Karpas-422 (cell line): ENCODE measurements at regions not wholly inside any gene's neighbourhood (a gene's known extent, or its start where the extent isn't known, plus 50 kb on each side); places are given as distances from the start of the nearest gene placed in this dataset.

Experiments used
- DNase-seq: peaks from one replicate; pipeline ENCODE4 v3.0.0-alpha.2; 2015
- H2AFZ ChIP-seq: fragments of 200-600 bp; sonication (generic); 2 replicates; pipeline ENCODE4 v1.6.1; 2014; ENCODE audit warnings: antibody characterized with exemption, low read length, mixed read lengths
- H3K27ac ChIP-seq: fragments of 200-600 bp; sonication (generic); 2 replicates; pipeline ENCODE4 v1.5.1; 2014; ENCODE audit warnings: mild to moderate bottlenecking, low read length, moderate library complexity
- H3K27me3 ChIP-seq: fragments of 200-600 bp; sonication (generic); 2 replicates; pipeline ENCODE4 v1.6.1; 2014; ENCODE audit warnings: low read length, mixed read lengths
- H3K36me3 ChIP-seq: fragments of 200-600 bp; sonication (generic); 2 replicates; pipeline ENCODE4 v1.6.1; 2014; ENCODE audit warnings: low read length, mixed read lengths; ENCODE audit not compliant: insufficient read depth
- H3K4me1 ChIP-seq: fragments of 200-600 bp; sonication (generic); 2 replicates; pipeline ENCODE4 v1.6.1; 2014; ENCODE audit warnings: mild to moderate bottlenecking, low read length, mixed read lengths
- H3K4me2 ChIP-seq: fragments of 200-600 bp; sonication (generic); 2 replicates; pipeline ENCODE4 v1.6.1; 2014; ENCODE audit warnings: low read length, low read depth, mild to moderate bottlenecking; ENCODE audit not compliant: poor library complexity, severe bottlenecking
- H3K4me3 ChIP-seq: fragments of 200-600 bp; sonication (generic); 2 replicates; pipeline ENCODE4 v1.5.1; 2014; ENCODE audit warnings: mild to moderate bottlenecking, antibody characterized with exemption, low read length, mixed read lengths
- H3K79me2 ChIP-seq: fragments of 200-600 bp; sonication (generic); 2 replicates; pipeline ENCODE4 v1.6.1; 2014; ENCODE audit warnings: mild to moderate bottlenecking, low read length, mixed read lengths
- H3K9ac ChIP-seq: fragments of 200-600 bp; sonication (generic); 2 replicates; pipeline ENCODE4 v1.6.0; 2014; ENCODE audit warnings: low read length
- H3K9me2 ChIP-seq: fragments of 200-600 bp; sonication (generic), shearing (Covaris generic); replicated peaks from 2 replicates; pipeline ENCODE4 v1.6.0; 2014; ENCODE audit warnings: mild to moderate bottlenecking, low read length, moderate library complexity; ENCODE audit not compliant: insufficient read depth
- H3K9me3 ChIP-seq: fragments of 300-700, 200-600 bp; sonication (generic); 2 replicates; pipeline ENCODE4 v1.6.1; 2014; ENCODE audit warnings: low read length, mixed read lengths
- H4K20me1 ChIP-seq: fragments of 200-600 bp; sonication (generic); 2 replicates; pipeline ENCODE4 v1.6.1; 2014; ENCODE audit warnings: mild to moderate bottlenecking, antibody characterized with exemption, low read length, low read depth; ENCODE audit not compliant: insufficient read depth

GRCh38 chr11:12618743-12619540 is 55.3 kb upstream of the TEAD1 start:
- Histone ChIP-seq H3K9me2 (no peaks in the 10 kb centered on the region), H3K9ac (no peak overlapping the region), H2AFZ (no peak overlapping the region), H3K9me3 (peaks cover 6% of the 10 kb centered on the region; the same call in 1 of the 2 replicates), H3K4me1 (no peaks in the 10 kb centered on the region), H3K79me2 (no peaks in the 10 kb centered on the region), H3K4me2 (no peak overlapping the region), H3K36me3 (no peaks in the 10 kb centered on the region), H4K20me1 (no peaks in the 10 kb centered on the region), H3K27ac (no peak overlapping the region), H3K27me3 (no peaks in the 10 kb centered on the region), H3K4me3 (no peak overlapping the region)
- no peak for DNase-seq

GRCh38 chr11:12623869-12624268 is 50.4 kb upstream of the TEAD1 start:
- Histone ChIP-seq H3K4me1 (no peaks in the 10 kb centered on the region), H3K9ac (no peak overlapping the region), H3K4me2 (no peak overlapping the region), H3K79me2 (no peaks in the 10 kb centered on the region), H3K9me3 (peaks cover 8% of the 10 kb centered on the region; the same call in 1 of the 2 replicates), H3K9me2 (no peaks in the 10 kb centered on the region), H3K36me3 (no peaks in the 10 kb centered on the region), H3K27me3 (no peaks in the 10 kb centered on the region), H4K20me1 (no peaks in the 10 kb centered on the region), H3K27ac (no peak overlapping the region), H2AFZ (no peak overlapping the region), H3K4me3 (no peak overlapping the region)
- DNase-seq = no peak
